ENCODE measurements at regions not wholly inside any gene's neighbourhood (a gene's known extent, or its start where the extent isn't known, plus 50 kb on each side); places are given as distances from the start of the nearest gene placed in this dataset.
"Not testable (repeated sequence)": the region's sequence is repeated elsewhere in the genome, so short reads cannot be mapped to it uniquely, and the experiment has no call there.

GRCh38 chr7:13742811-13743210, 246.7 kb downstream of the ETV1 start:
- DNase-seq = peak; percentile 27

DNA sequence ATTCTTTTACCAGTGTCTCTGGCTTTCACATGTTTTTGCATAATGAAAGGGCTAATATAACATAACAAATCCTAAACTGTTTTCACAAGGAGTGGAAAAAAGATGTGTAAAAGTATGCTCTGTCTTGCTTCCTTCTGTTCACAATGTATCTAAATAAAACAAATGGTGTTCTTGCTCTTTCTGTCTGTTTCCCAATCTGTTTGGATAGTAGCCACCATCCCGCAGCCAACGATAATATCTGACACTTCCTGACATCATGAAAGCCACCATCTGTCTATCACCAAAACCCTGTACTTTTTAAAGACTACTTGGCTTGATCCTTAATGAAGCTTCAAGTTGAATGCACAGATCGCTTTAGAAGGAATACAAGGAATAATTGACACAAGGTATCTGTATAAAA, 246.2 kb downstream of the ETV1 start:
- peak; percentile 84 for DNase-seq

- peak; percentile 40 for DNase-seq
Observed at GRCh38 chr7:13745530-13745929, 243.9 kb downstream of the ETV1 start.

DNA sequence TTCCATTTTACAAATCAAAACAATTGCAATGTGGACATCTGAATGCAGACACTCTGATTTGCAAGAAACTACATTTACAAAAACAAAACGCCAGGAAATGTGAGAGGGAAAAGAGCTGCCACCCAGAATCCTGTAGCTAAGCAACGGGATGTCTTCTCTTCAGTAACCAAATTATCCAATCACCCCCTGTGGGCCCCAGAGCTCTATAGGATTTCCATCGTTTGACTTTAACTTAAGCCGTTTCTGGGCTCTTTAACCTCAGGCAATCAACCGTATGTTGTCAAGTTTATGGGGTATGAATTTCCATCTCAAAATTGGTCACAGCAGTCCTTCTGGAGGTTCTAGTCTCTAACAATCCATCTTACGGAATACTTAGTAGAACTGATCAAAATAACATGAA, 240.5 kb downstream of the ETV1 start:
- DNase-seq = no peak

DNA sequence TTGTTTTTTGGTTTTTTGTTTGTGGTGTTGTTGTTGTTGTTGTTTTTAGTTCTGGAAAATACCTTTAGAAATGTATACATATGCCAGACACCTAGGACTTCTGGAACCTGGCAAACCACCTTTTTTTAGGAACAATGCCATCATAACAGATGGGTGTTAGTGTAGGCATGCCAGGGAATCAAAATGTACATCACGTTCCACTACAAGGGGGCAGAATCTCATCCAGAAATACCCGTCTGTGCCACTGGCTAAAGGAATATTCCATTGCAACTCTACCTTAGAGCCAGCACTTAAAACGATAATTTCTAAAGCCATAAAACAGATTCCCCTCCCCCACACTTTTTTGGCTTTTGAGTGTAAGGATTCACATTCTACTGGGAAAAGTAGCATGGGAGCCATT, 239.8 kb downstream of the ETV1 start:
- DNase-seq = no peak

DNA sequence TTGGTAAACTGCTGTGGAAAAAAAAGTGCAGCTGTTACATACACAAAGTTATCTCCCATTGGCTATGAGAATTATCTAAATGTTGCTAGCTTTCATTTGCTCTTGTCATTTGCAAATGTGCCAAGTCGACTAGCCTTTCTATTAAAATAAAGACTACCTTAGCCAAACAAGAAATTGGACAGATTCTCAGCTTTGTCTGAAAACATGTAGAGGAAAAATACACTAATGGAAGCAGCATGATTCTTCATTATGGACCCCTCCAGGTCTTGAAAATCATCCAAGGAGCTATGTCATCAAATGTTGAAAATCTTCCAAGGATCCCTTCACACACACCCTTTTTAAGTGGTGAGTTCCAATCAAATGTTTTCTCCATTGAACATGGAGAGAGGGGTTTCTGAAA, 237.7 kb downstream of the ETV1 start:
- no peak for DNase-seq

DNA sequence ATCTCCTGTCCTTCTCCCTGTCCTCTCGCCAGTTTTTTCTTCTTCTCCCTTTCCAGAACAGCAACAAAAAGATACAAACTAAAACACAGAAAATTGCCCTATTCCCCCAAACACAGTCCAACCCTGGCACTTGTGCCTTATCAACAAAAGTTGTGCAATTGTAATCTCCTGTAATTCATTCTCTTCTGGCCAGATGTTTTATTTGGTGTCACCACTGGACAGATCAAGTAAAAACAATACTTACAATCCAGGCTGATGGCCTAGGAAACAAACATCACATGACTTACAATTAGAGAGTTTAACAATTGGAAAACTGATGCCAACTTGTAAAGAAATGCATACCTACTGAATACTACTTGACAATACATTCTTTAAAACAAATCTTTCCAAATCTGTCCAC, 231.6 kb downstream of the ETV1 start:
- DNase-seq = no peak

DNA sequence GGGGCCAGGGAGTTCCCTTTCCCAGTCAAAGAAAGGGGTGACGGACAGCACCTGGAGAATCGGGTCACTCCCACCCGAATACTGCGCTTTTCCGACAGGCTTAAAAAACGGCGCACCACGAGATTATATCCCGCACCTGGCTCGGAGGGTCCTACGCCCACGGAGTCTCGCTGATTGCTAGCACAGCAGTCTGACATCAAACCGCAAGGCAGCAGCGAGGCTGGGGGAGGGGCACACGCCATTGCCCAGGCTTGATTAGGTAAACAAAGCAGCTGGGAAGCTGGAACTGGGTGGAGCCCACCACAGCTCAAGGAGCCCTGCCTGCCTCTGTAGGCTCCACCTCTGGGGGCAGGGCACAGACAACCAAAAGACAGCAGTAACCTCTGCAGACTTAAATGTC, 223.6 kb downstream of the ETV1 start:
- not testable (repeated sequence) for DNase-seq

DNA sequence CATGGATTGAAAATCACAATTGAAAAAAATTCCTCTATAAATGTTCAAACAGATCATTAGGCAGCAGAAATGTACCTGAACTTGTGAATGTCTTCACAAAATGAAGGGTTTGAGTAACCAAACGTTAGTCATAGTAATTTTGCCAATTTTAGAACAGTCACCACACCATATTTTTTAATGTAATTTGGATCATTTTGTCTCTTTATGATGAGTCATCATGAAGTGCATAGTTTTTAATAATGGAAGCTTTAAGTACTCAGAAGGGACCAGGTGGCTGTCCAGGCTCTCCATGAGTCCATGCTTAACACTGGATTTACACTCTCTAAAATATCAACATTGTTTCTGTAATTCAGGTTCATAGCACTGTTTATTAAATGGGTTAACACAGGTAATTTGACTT, 219.2 kb downstream of the ETV1 start:
- DNase-seq = no peak

GRCh38 chr7:13774976-13775375, 214.5 kb downstream of the ETV1 start:
- DNase-seq = no peak

DNA sequence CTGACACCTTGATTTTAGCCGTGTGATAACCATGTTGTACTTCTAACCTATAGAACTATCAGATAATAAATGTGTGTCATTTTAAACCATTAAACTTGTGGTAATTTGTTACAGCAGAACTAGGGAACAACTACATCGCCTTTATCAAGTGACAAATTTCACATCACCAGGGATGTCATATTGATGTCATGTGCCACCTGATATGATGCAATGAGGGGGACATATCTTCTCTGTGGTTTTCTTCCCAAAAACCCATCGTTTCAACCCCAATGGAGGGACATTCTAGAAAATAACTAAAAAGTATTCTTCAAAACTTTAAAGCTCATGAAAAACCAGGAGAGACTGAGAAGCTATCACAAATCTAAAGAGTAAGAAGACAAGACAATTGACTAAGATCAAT, 212.2 kb downstream of the ETV1 start:
- DNase-seq = no peak

DNA sequence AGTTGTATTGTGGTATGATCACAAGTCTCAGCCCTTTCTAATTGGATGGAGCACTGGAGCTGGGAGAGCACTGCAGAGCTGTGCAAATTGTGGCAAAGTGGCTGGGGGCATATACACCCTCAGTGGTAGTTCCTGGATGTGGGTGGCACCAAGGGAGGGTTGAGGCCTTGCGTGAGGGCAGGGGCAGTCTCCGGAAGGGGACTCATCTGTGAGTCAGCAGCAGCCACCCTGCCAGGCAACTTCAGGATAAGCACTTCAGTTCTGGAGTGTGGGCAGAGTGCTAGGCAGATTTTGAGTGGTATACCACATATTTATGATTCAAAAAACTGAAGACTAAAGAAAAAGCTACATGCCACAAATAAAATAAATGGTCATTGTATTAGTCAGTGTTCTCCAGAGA, 210.5 kb downstream of the ETV1 start:
- DNase-seq = no peak

GRCh38 chr7:13790611-13791010, 198.9 kb downstream of the ETV1 start:
- no peak for DNase-seq

DNA sequence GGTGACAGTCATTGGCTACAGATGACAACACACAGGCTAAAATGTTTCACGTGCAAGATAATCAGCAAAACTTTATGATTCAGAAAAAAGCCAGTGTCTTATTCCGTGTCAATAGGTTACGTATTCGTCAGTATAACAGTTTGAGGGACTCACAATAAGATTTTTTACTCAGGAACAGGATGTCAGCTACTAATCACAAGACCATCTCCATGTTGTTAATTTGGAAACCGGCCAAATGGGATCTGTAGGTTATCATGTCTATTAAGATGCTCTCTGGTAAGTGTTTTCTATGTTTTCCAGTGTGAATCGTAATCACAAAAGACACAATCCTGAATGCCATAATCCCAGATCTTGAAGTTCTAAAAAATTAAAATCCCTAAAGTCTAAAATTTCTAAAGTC, 197.3 kb downstream of the ETV1 start:
- DNase-seq = no peak

DNA sequence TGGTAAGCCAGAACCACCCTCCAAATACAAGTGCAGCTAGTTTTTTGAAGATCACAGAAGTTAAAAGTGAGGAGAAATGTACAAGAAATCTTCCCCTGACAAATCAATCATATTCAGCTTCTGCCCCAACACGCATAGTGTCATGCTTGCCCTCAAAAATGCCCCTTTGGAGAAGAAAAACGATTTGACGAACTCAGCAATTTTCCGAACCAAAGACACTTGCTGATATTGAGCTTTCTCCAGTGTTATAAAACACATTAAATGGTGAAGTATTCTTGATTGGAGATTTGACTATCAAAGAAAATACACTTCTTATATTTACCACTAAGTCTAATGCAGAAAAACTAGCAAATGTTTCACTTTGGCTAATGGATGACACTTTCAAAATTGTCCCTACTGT, 195.5 kb downstream of the ETV1 start:
- DNase-seq = no peak

DNA sequence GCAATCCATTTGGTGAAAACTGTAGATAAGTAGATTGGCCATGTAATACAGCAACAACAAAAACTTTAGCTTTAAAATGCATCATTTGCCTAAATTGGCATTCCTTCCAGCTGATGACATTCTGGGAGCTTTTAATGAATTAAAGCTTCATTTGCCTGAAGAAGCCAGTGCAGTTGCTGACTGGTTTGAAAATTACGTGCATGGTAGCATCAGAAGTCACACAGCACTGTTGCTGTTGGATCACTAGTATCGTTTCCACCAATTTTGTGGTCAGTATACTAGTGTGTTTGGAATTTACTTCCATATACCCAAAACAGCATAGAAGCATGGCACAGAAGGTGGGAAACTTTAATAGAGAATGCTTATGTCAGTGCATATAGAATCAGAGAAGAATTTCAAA, 194.9 kb downstream of the ETV1 start:
- DNase-seq = no peak

DNA sequence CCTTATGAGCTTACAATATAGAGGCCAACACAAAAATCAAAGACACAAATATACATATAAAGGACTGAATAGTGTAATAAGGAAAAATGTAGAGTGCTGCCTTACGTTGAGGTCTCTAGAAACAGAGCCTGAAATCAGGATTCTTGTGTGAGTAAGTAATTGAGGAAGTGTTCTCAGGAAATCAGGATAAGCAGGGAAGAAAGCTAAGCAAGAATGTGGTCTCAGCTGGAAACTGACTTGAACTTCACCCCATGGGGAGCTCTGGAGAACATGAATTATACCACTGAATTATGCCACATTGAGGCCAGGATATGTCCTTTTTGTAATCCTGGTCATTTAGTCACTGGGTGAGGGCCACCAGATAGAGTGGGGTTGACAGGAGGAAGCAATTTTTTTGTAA, 191.9 kb downstream of the ETV1 start:
- no peak for DNase-seq

DNA sequence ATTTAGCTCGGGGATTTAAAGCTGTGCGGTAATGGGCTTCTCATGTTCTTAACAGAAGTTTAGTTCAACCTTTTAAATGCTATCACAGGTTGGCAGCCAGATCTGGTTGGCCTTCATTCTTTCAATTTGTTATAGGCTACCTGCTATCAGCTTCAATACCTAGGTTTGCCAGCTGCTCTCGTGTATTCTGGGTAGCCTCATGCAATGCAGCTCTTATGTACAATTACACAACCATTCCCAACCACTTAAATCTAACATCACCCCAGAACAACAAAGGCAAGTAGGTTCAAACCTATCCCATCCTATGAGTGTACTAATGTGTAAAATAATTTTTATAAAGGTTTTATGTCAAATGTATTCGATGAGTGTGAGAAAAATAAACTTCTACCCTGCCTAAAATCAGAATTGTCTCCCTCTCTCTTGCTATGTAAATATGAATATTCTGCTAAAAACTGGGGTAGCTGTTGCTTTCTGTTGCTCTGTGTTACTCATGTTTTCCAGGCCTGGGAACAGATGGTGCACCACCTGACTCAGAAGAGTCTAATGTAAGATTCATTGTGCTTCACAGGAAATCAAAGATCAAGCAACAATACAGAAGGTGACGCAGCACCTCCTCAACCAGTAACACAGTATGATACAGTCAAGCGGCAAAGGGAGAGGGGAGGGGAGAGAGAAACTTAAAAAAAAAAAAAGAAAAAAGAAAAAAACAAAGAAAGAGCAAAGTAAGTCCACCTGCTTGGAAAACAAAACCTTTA, 188.6 kb downstream of the ETV1 start:
- peak; percentile 98 for DNase-seq

GRCh38 chr7:13801669-13802068, 187.8 kb downstream of the ETV1 start:
- peak; percentile 42 for DNase-seq

GRCh38 chr7:13802651-13803050, 186.8 kb downstream of the ETV1 start:
- DNase-seq = peak; percentile 67

- no peak for DNase-seq
Observed at GRCh38 chr7:13803134-13803533, 186.3 kb downstream of the ETV1 start.

- DNase-seq = not testable (repeated sequence)
Observed at GRCh38 chr7:13806089-13806867, 183.2 kb downstream of the ETV1 start.

- not testable (repeated sequence) for DNase-seq
Observed at GRCh38 chr7:13817230-13817629, 172.2 kb downstream of the ETV1 start.

DNA sequence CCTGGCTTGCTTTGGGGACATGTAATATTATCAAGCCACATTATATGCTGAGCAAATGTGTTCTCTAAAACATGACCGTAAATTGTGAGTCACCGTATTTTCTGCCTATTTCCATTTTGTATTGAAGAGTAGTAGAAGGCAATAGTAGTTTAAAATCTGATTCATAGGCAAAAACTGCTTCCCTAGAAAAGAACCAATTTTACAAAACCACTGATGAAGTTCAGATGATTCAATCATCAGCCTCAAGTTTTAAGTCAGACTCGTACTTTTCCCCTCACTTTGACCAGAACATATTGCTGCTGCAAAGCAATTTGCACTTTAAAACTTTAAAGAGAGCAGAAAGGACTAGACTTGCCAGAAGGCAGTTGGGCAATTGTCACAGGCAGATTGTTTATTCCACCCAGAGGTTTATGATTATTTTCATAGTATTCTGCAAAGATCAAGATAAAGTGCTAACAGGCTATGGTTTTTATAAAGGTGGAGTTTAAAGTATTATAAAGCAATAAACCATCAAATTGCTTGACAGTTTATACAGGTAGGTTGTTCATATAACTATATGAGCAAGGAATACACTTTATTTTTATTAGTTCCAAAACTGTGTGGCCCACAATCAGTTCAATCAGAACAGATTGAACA, 168.2 kb downstream of the ETV1 start:
- DNase-seq = no peak
